CD4-positive, alpha-beta T cell treated with Interleukin-10 for 1 hour (primary cell): ENCODE measurements at regions not wholly inside any gene's neighbourhood (a gene's known extent, or its start where the extent isn't known, plus 50 kb on each side); places are given as distances from the start of the nearest gene placed in this dataset.

ENCODE experiments used
- DNase-seq: peaks from one replicate; pipeline ENCODE4 v3.0.0-alpha.2; 2020

DNA sequence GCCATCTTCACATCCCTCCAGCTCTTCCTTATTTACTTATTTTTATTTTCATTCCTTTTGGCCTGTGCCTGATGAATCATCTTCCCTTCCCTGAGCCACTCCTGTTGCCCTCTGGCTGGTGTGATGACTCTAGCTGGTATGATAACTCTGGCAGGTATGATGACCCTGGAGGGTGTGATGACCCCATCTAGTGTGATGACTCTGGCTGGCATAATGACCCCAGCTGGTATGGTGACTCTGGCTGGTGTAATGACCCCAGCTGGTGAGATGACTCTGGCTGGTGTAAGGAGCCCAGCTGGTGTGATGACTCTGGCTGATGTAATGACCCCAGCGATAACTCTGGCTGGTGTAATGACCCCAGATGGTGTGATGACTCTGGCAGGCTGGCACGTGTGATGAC lies 426.8 kb downstream of the QKI start:
- DNase-seq: no peak

DNA sequence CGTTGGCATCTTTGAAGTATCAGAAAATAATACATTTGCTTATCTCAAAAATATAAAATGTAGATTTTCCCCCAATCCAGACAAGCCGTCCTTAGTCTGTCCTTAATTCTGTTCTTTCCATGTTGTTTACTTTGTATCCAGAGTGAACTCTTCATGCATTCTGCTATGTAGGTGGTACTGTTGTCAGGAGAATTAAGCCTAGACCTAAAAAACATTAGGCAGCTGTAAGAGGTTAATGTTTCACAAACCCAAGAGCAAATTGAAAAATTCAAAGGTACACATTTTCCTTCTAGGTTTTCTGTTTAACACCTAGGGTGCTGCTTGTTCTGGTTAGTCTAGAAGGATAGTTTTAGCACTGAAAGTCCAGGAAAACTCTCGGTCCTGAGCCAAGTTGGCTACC lies 426.4 kb downstream of the QKI start:
- no peak for DNase-seq

DNA sequence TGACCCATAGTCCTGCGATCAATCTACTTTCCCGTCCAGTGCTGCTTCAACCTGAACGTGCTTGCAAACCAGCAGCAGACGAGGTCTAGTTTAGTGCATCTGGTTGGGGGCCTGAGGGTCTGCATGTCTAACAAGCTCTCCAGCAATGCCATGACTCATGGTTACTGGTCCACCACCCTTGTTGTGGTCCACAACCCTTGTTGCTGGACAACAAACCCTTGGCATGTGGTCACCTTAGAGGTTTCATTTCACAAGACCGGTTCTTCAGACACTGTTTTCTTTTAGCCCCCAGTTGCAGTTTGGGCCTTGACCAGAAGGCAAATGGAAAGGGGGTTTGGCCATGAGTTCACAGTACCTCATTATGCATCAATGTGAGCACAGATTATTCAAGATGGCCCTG lies 424.8 kb downstream of the QKI start:
- no peak for DNase-seq

DNA sequence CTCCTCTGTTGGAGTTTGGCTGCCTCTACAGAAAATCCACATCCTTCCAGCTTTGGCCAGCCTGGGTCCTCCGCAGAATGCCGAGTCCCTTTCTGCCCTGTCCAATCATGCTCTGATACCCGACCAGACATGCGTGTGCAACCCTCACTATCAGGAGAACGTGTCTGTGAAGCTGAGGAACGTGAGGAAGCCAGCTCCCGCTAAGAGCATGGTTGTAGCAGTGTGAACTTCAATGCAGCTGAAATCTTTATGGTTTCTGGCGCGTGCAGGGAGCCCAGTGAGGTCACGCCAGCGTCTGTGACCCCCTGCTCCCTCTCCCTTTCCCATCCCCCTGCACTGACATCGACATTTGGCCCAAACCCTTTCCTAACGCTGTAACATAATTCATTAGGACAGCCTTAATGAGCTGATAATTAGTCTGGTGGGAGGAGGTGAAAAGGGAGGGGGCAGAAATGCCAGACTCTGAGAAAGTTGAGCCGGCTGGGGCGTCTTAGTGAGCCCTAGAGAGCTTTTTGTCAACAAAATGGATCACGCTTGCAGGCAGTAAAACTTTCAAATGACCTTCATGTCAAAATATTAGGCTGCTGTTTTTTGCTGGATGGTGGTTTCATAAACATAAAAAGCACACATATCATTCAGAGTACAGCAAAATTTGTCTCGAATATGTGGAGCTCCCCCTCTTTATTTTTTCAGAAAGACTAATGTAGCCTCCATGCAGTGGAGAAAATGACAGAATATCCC lies 423.3 kb downstream of the QKI start:
- no peak for DNase-seq

DNA sequence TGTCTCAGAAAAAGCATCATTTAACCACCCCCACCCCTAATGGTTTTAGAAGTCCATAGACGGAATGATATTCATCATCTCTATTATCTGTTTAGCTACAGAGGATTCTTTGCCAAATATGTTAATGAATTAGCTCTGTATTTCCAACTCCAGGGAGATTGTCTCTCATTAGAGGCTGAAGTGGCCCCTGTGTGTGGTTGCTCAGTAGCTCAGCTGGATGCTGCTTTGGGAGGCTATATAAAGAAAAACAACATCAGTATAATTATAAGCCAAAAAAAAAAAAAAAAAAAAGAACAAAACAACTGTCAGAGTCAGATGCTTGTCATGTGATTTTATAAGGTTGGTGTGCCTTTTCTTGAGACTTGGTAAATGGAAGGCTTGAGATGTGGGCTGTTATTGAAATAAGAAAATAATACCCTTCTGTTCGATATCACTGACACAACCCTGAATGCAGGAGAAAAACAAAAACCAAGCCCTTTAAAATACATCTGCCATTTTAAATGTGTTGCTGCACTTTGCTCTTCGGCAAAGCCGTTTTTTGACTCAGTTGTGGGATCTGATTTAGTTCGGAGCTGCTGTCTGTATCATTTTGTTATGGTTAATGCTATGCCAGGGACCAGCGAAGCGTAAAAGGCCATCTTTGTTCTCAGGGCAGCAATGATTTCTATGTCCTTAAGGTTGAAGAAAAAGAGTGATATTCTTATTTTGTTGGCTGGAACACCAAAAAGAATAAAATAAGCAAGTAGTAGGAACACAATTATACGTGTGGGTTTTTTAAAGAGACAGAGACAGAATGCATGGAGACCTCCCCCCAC lies 422.6 kb downstream of the QKI start:
- DNase-seq: no peak

DNA sequence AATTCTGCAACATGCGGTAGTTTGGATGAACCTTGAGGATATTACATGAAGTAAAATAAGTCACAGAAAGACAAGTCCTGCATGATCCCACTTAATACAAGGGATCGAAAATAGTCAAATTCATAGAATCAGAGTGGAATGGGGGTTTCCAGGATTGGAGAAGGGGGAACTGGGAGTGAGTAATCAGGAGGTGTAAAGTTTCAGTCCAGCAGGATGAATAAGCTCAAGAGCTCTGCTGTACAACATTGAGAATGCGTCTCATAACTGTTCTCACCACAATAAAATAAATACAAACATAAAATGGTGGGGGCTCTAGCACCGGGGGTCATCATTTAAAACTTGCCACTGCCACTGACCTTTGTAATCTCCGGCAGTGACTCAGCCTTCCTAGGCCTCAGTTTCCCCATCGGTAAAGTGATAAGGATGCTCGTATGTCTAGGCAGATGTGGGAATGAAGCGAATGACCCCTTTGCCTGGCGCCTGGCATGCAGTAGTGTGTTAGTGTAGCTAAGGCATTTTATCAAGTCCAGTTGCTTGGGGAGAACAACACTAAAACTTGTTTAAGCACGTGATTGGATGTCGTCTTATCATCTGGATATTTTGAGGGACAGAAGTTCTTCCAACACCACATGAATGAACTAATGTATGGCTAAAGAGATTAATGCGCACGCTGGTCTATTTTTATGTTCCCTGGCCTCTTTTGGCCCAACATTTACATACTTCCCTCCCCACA lies 421.1 kb downstream of the QKI start:
- no peak for DNase-seq

DNA sequence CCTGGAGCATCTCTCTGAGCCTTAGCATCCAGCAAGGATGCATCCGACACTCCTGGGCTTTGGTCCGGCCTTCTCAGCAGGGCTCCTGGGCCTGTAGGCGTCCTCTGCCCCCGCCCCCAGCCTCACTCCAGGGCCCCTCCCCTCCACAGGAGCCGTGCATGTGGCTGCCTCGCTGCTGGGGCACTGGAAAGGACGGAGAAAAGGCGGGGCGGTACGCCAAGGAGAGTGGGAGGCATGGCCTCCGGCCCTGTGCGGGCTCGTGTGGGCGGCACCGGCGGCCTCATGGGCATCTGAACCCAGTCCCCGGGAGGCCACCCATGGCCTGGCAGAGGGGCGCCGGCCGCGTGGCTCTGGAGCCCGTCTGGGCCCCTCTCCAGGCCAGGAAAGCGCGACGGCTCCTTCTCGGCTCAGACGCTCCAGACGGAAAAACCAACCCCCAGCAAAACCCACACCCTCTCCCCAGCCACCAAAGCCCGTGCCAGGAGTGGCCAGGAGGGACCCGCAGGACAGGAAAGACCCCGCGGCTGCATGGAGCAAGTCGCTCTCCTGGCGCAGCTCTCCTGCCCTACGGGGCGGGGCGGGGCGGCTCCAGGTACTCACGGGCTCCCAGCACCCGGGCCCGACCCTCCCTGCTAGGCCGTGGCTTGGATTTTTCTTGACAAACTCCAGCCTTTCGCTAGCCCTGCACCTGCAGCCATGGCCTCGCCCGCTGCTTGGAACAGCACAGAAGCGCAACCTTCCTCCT lies 419.9 kb downstream of the QKI start:
- no peak for DNase-seq

DNA sequence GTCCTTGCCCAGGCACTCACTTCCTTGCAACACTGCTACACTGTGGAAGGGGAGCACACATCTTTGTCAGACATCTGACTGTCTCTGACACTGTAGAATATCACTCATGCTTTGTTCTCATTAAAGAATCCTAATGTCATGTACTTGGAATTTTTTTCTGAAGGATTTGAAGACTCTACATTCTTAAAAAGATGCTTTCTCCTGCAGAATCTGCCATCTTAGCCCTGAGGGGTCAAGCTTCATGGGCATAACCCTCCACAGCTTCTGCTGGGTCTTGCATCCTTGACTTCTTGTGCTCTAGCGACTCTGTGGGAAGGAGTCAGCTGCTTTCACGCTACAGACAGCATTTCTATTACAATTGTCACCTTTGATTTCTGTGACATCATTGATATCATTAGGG lies 417.2 kb downstream of the QKI start:
- no peak for DNase-seq

DNA sequence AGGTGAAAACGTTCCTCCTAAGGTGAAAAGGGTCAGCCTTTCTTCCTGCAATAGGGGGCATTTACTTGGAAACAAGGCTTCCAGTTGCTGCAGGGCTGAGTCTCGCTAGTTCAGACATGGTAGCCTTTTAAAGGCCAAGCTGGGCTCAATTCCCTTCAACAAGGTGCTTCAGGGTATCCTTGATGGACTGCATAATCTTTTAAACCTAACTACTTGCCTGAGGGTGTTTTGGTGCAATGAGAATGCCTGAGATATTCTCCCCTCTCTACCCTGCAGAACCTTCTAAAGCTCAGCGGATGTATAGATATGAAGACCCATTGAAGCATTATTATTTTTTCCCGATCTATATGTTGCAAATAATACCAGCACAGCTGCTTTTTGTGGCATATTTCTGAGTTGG lies 416.1 kb downstream of the QKI start:
- DNase-seq: no peak

DNA sequence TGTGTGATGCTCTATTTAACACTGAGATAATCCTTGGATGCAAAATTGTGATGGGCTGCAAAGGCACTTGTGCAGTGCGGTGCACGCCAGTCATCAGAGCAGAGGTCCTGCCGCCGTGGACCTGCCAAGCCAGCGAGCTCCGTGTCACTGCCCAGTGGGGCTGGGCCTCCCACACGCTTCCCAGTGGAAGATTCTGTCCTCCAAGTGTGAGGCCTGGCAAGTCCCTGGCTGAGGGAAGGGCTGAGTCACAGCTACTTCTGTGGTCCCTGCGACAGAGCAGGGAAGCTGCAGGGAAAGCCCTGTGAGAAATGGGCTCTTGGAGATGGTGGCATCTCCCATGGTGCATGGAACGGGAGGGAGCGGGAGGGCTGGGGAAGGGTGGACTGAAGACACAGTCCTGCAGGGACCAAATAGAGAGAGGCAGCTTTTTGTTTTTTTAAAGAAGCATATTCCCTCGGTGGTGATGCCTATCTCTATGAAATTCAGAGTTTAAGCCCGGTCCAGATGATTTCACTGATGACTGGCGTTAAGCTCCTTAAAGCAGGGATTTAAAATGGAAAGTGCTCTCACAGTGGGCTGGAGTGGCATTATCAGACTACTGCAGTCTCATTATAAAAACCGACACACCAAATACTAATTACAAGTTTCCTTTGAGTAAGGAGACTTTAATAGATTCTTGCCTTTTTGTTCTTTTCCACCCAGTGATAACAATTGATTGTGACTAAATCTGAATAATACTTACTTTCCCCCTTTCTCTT lies 413.7 kb downstream of the QKI start:
- DNase-seq: no peak

DNA sequence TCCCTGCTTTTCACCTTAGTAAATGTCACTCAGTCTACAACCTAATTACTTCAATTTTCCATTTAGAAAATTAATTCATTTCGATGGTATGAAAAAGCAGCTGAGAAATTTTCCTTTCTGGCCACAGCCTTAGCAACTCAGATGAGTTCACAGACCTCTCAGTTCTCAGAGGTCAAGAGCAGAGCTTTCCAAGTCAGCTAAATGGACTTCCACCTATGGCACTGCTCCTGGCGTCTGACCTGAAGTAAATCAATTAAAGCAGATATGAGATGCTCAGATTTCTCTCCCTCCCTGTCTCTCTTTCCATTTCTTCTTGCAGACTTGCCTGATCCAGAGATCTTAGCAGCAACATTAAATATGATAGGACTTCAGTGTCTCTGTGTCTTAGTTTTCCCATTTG lies 412.6 kb downstream of the QKI start:
- DNase-seq: no peak

DNA sequence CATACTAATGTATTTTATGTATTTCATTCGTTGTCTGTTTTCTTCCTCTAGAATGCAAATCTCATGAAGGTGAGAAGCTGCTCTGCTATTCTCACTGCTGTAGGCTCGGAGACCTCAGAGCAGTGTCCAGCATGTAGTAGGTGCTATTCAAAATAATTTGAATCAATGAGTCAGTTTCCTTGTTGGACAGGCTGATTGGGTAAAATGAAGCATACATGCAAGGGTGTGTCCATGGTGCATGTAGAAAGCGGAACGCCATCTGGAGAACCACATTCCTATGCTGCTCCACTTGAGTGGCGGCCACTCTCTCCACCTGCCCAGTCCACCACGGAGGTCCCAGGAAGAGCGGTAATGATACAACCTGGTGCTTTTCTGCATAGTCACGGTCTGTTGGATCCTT lies 412.1 kb downstream of the QKI start:
- no peak for DNase-seq

DNA sequence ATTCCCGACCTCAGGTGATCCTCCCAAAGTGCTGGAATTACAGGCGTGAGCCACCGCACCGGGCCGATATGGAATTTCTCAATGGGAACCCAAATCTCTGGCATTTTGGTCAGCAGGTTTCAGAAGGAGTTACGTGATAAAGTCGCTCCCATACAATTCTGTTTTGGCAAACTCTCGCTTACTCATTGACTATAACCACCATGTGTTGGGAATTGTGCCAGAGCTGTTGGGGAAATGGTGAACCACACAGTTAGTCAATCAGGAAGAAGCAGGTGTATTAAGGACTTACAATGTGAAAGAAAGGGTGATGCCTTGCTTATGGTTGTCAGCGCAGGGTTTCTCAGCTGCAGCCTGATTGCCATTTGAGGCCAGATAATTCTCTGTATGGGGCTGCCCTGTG lies 410.5 kb downstream of the QKI start:
- DNase-seq: no peak

DNA sequence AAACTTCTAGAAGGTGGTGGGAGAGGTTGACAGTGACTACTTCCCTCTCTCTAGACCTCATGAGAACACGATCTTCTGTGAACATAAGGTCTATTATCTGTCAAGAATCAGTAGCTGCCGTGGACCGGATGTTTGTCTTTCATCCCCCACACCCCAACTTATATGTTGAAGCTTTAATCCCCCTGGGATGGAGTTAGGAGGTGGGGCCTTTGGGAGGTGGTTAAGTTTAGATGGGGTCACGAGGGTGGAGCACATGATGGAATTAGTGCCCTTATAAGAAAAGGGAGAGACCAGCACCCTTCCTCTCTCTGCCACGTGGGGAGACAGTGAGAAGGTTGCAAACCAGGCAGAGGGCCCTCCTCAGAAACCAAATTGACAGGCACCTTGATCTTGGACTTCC lies 409.1 kb downstream of the QKI start:
- no peak for DNase-seq

DNA sequence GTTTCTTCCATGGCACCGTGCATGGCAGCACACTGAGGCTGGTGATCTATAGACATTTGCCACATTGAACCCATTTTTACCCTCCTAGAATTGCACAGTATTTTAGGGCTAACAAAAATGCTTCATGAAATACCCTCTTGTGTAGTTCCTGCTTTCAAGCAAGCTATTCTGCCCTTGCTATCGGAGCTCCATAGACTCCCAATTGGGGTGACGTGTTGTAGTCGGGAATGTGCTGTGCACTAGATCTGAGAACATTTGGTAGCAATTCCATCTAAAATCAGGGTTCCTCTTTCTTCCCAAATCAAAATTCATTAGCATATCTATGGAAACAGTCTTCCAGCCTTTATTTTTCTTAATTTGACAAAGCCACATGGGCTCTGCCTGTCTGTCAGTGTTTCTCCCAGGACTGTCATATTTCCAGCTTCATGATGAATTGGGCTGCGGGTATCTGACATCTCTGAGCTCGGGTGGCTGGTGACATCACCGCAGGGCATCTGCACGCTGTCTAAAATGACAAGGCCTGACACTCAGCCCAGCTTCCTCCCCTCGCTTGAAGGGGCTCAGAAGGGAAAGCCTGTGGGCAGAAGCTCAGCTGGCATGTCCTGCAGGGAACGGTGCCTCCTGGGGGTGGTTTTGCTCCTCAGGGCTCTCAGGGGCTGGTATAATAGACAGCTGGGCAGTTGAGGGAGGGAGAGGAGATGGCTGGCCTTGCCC lies 406.4 kb downstream of the QKI start:
- DNase-seq: no peak

DNA sequence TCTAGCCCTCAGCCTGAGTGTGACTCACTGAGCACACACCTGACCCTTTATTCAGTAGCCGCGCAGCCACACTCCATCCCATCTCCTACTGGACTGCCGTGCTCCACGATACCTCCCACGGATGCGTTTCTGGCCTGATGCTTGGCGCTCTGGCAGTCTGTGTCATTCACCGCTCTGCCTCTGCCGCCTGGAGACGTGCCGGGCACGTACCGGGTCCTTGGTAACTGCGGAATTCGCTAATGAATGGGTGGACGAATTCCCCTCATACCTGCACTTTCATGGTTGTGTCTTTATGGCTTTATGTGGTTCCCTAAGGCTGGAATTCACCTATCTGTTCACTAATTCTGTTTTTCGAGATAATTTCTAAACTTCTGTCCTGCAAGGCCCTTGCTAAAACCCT lies 405.7 kb downstream of the QKI start:
- no peak for DNase-seq

DNA sequence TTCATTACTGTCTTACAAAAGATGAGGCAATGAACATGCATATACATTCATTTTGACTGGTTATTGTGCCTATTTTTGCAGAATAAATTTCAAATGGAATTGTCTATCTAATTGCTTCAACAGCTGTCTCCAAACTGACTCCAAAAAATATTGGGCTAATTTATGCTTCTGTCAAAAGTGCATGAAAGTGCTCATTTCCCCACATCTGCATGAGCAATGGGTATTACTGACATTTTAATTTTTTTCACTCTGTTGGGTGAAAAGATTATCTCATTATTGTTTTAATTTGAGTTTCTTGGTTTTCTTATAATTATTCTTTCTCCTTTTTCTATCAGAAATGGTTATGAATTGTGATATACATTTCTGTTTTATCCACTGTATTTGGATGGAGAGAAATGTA lies 404.2 kb downstream of the QKI start:
- no peak for DNase-seq

DNA sequence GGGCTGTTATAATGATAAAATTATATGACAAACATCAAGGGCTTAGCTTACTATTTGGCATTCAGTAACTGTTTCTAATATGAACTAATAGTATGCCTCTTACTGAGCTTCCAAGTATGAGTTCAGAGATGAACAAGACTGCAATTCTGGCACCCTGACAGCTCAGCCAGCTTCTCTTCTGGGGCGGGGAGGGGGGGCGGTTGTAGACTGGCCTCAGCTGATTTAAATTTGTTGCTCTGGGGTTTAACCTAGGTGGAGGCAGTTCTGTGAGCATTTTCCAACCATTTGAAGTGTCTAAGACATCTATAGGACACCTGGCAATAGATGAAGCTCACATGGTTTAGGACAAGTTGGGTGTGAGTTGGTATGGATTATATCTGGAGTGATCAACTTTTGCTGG lies 401.9 kb downstream of the QKI start:
- DNase-seq: no peak

DNA sequence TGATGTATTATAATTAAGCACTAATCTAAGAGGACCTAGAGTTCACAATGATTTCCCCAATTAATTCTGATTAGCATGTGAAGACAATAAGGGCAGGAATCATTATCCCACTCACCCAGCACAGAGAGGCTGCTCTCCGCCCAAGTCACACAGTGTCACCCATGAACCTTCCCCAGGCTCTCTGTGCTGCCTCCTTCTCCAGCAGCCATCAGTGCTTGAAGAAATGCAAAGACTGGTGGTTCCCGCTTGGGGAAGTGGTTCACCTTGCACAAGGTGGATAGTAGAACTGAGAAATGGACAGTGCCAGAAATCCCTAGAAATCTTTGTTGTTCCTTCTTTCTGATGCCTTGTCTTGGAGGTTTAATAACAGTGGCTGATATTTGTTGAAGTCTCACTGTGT lies 401.3 kb downstream of the QKI start:
- no peak for DNase-seq

DNA sequence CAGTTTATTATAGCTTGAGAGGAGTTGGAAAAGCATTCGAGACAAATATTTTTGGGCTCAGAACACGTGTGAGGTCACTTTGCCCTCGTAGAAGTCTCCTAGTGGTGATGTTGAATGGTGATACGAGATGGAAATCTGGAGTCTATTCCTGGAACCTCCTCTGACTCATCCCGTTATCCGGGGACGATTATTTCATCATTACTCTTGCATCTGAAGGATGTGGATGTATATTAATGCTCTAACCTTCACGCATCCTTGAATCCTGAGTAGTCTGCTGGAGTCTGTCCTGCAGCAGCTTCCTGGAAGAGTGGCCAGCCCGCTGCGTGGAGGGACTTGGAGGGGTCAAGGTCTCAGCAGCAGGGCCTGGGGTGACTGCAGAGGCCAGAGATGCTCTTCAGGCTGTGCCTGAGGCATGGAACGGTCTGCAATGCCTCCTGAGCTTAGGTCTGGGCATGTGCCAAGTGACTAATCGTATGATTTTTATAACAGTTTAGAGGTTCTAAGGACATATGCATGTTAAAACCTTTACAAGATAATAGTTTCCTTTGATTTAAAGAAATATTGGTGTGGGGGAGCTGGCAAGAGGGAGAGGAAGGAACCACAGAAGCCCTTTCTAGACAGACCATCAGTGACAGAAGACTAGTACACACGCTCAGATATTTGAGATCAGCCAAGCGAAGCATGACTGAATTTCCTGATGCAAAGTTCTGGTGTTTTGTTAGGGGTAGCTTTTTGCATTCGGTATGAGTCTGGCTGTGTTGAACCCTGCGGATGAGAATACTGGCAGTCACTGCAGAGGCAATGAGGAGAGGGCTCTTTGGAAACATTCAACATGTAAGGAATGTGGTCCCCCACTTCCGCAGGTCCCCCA lies 400.2 kb downstream of the QKI start:
- DNase-seq: no peak

DNA sequence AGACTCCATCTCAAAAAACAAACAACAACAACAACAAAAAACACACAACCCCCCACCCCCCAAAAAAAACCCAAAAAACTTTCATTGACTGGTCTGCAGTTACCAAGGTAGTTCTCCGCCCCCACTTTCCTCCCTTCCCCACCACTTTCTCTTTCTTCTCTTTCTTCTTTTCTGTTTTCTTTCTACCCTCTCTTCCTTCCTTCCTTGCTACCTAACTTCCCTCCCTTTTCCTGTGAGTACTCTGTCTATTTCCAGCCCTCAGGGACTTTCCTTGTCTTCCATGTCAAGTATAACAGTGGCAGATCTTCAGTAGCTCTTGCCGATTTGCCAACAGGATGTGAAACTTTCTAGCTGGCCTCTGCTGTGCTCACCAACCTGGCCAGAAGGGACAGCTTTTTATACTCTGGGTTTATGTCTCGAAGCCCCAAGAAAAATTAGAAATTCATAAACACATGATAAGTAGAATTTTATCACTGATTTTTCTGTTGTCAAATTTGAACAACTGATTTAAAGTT lies 399.5 kb downstream of the QKI start:
- no peak for DNase-seq
